ENCODE measurements at regions not wholly inside any gene's neighbourhood (a gene's known extent, or its start where the extent isn't known, plus 50 kb on each side); places are given as distances from the start of the nearest gene placed in this dataset.

- TF ChIP-seq CTCF (IDR thresholded peaks at IDR 0.05): no peak
- TF ChIP-seq EP300 (IDR thresholded peaks at IDR 0.05): no peak
Observed at GRCh38 chr10:3873728-3874461, 88.9 kb upstream of the KLF6 start.
